Endothelial cell of umbilical vein (primary cell): ENCODE measurements at regions not wholly inside any gene's neighbourhood (a gene's known extent, or its start where the extent isn't known, plus 50 kb on each side); places are given as distances from the start of the nearest gene placed in this dataset.

Experiments used
- EZH2 ChIP-seq: IDR thresholded peaks from 2 replicates; pipeline ENCODE4 v1.6.1; 2012; ENCODE audit warnings: borderline replicate concordance, low read depth, mild to moderate bottlenecking, moderate library complexity, low read length, inconsistent platforms; ENCODE audit not compliant: severe bottlenecking
- POLR2A ChIP-seq: IDR thresholded peaks from 2 replicates; pipeline ENCODE4 v1.6.1; 2012; ENCODE audit warnings: low read depth, mild to moderate bottlenecking, control low read depth, low read length
- TF ChIP-seq, protein P1 (sequence below), 2 donors: IDR thresholded peaks; 1 replicate in 1 of 2; 2 replicates in 1 of 2; pipeline ENCODE4 v1.5.1; 2011; ENCODE audit warnings: low read length in 2 of 2, mild to moderate bottlenecking in 2 of 2, moderate library complexity in 2 of 2, control low read depth in 1 of 2, inconsistent platforms in 1 of 2, low read depth in 1 of 2; ENCODE audit not compliant: insufficient read depth in 1 of 2; ENCODE audit errors: extremely low read depth in 1 of 2

DNA sequence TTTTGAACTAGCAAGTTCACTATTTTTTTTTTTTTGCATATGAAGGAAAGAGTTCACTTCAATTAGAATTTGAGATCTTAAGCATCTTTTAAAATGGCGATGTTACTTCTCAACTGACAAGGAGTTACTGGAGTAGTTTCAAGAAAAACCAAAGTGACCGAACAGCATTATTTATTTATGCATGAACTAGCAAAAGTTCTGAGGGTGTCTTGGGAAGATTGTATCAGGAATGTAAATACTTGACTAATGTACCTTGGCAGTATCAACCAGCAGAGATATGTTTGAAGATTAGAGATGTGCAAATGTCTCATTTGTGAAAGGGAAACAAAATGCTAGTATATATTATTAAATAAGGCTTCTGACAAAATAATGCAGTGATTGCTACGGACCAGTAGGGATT, 203.9 kb downstream of the KBTBD8 start:
- TF ChIP-seq, protein P1, sequence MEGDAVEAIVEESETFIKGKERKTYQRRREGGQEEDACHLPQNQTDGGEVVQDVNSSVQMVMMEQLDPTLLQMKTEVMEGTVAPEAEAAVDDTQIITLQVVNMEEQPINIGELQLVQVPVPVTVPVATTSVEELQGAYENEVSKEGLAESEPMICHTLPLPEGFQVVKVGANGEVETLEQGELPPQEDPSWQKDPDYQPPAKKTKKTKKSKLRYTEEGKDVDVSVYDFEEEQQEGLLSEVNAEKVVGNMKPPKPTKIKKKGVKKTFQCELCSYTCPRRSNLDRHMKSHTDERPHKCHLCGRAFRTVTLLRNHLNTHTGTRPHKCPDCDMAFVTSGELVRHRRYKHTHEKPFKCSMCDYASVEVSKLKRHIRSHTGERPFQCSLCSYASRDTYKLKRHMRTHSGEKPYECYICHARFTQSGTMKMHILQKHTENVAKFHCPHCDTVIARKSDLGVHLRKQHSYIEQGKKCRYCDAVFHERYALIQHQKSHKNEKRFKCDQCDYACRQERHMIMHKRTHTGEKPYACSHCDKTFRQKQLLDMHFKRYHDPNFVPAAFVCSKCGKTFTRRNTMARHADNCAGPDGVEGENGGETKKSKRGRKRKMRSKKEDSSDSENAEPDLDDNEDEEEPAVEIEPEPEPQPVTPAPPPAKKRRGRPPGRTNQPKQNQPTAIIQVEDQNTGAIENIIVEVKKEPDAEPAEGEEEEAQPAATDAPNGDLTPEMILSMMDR (IDR thresholded peaks at IDR 0.05; ENCODE audit: extremely low read depth in 1 of 2, insufficient read depth in 1 of 2, low read depth in 1 of 2, low read length in 2 of 2) = no peak
- TF ChIP-seq POLR2A (no peak), EZH2 (no peak)
